ENCODE measurements at regions not wholly inside any gene's neighbourhood (a gene's known extent, or its start where the extent isn't known, plus 50 kb on each side); places are given as distances from the start of the nearest gene placed in this dataset.

- TF ChIP-seq EGR1 (IDR thresholded peaks at IDR 0.05; ENCODE audit: borderline replicate concordance, low read depth, low read length) (no peak), POLR2A (IDR thresholded peaks at IDR 0.05; ENCODE audit: control extremely low read depth in 1 of 2, low read depth in 2 of 2, low read length in 2 of 2) (no peak), EZH2 (IDR thresholded peaks at IDR 0.05; ENCODE audit: low read depth, low read length, severe bottlenecking) (no peak), TEAD4 (IDR thresholded peaks at IDR 0.05; ENCODE audit: low read depth, low read length) (no peak), CTCF (IDR thresholded peaks at IDR 0.05; ENCODE audit: control extremely low read depth in 1 of 3, insufficient read depth in 1 of 3, low read depth in 1 of 3, low read length in 3 of 3) (no peak), TAF1 (IDR thresholded peaks at IDR 0.05; ENCODE audit: low read depth, low read length) (no peak), RFX5 (IDR thresholded peaks at IDR 0.05; ENCODE audit: borderline replicate concordance, low read depth, low read length) (no peak)
Measured at GRCh38 chrX:10783451-10783995, 163.1 kb upstream of the MID1 start.
